NCI-H82 (cell line): ENCODE measurements at regions not wholly inside any gene's neighbourhood (a gene's known extent, or its start where the extent isn't known, plus 50 kb on each side); places are given as distances from the start of the nearest gene placed in this dataset.
"Not testable (repeated sequence)": the region's sequence is repeated elsewhere in the genome, so short reads cannot be mapped to it uniquely, and the experiment has no call there.

Source experiments
- DNase-seq: peaks from one replicate; lab custom pipeline; 2025; lab: John Stamatoyannopoulos, UW

- no peak for DNase-seq
Measured at GRCh38 chr6:112933947-112934346, 586.8 kb downstream of the RFPL4B start.

DNA sequence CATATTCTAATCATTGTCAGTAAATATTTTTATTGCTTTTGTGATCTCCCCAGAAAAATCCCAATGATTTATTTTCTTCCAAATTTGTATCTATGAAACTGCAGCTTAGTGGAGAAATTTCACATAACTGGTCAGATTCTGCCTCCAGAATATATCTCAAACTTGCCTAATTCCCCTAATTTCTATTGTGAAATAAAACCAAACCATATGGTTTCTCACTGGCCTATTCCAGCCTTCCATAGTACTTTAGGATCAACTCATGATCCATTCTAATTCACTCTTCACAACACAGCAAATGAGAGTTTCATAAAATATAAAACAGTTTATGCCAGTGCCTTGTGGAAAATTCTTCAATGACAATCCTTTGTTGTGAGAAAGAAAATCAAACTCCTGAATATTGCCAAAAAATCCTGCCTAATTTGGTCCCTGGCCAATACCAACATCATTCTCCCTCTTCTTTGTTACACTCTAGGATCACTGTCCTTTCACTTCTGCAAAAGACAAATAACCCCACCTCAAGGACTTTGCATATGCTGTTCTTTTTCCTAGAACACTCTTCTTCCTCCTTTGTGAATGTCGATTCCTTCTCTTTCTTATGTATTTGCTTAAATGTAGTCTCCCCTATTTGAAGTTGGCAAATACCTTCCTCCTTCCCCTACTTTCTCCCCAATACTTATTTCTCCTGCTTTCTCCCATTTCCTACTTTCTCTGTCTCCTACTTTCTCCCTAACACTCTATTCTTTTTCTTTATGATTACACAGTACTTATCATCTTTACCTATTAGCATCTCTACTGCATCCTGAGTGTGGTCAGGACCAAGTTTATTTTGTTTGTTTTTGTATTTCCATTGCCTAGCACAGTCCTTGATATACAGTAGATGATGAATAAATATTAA lies 587.5 kb downstream of the RFPL4B start:
- no peak for DNase-seq

DNA sequence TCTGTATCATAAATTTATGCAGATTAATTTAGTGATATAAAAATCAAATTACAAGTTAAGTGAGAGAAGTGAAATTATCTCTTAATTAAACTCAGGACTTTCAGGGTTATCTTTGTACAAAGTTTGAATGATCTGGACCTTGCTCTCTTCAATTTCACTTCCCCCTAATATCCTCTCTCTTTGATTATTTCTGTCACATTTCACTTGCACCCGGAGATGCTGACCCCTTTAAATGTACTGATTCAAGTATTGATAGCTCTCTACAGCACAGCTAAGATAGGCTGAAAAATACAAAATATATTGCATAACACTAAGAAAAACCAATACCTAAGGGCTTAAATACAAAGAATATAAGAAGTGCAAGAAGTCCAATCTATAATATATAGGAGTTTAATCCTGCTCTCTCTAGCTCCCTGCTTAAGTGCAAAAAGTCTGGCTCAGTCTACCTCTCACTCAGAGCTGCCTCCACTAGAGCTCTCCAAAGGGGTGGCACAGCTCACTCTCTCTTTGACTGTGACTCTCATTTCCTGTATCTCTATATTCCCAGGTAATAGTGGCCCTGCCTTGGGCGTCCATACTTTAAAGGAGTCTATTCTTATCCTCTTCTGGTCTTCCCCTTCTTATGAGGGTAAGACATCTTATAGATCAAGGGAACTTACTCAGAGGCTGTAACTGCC lies 588.4 kb downstream of the RFPL4B start:
- DNase-seq = no peak

DNA sequence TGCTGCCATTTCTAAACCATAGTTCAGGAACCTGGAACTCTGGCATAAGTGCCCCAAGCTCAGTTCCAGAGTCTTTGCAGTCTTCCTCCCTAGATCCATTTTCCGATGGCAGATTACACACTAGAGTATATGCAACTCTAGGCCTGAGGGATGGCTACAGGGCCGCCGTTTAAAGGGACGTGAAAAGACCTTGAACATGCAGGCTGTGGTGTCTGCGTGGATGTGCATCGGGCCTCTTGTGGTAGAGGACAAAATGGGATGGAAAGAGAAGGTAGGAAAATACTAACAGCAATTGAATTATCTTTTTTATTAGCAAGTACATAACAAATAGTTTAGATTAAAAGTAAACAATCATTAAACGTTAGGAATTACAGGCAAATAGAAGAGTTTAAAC lies 588.9 kb downstream of the RFPL4B start:
- no peak for DNase-seq

- DNase-seq = no peak
Measured at GRCh38 chr6:112936504-112936903, 589.4 kb downstream of the RFPL4B start.

DNA sequence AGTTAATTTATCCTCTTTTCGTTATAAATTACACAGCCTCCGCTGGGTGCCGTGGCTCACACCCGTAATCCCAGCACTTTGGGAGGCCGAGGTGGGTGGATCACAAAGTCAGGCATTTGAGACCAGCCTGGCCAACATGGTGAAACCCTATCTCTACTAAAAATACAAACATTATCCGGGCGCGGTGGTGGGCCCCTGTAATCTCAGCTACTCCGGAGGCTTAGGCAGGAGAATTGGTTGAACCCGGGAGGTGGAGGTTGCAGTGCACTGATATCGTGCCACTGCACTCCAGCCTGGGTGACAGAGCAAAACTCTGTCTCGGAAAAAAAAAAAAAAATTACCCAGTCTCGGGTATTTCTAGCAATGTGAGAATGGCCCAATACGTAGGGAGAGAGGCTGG lies 590.6 kb downstream of the RFPL4B start:
- DNase-seq = not testable (repeated sequence)

DNA sequence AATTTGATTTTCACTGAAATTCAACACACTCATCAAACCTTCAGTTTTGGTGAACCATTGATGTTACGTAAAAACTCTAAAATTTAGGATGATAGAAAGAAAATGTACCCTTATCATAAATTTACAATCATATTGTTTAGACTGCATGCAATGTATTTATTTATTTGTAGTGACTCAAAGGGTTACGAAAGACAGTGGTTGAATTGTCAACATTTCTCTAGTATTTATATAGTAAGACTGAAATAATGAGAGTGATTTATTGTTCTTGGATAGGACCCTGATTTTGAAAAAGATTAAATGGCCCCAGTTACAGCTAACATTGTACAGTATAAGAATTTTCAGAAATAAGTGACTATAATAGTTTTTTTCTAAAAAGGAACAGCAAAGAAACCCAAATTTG lies 591.5 kb downstream of the RFPL4B start:
- DNase-seq = no peak

DNA sequence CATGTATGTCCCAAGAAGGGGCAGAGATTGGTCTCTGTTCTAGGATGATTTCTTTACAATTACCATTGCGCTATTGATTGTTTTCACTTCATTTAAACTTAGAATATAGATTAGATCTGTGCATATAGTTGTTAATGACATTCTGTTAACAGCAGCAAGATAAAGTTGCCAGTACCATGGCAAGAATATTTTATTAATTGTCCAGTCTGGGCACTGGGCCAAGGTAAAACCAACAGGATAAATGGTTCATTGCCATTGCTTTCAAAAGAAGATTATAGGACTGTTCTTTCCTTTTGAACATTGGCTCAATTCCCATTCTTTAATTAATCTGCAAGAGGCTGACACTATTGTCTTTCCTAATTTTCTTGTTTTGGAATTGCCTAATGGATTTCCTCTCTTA lies 592.4 kb downstream of the RFPL4B start:
- peak; percentile 21 for DNase-seq

DNA sequence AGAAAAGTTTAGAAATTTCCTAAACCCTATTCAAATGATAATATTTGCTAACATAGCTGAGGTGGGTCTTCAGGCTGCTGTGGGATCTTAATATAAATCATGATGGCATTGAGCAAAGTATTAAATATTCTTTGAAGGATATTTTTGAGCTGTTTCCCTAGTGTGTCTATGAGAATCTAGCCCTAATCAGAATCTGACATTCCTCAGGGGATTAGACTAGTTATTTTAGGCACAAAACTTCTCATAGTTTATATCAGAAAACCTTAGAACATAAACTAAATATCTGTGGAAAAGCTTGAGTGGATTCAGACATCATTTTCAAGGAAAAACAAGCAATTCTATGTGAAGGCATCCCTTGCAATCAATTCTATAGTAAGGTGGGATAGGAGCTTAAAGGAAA lies 594.5 kb downstream of the RFPL4B start:
- DNase-seq = no peak

- no peak for DNase-seq
Measured at GRCh38 chr6:112946051-112946450, 598.9 kb downstream of the RFPL4B start.

DNA sequence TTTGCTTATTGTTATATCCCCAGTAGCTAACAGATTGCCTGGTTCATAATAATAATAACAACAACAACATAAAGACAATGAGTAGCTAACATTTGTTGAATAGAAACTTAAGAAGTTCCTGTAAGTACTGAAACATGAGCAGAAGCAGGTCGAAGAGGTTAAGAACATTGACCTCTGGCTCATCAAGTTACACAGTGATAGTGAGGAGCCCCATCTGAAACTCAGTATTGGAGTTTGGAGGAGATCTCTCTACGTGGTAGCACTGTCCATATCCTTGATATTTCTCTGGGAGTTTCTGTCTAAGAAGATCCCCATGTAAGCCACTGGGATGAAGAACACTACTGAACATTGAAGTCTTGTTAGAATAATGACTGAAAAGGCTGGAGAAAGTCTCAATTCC lies 600.4 kb downstream of the RFPL4B start:
- no peak for DNase-seq

DNA sequence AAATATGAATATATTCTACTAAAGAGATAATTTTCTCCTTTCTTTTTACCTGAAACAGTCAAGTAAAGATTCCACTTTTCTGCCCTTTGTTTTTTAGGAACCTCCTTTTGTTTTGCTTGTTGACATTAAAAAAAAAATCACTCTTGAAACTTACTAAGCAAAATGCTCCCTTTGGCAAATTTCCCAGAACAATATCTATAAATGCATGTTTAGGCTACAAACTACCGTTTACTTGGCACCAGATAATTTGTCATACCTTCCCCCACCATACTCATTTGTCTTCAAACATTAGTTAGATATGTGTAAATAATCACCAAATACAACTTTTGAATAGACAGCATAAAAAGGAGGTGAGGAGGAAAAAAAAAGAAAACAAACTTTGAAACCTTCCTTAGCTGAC lies 604.7 kb downstream of the RFPL4B start:
- no peak for DNase-seq

GRCh38 chr6:112955743-112956142 lies 608.6 kb downstream of the RFPL4B start:
- DNase-seq = not testable (repeated sequence)

- DNase-seq = no peak
Measured at GRCh38 chr6:112956696-112957535, 609.8 kb downstream of the RFPL4B start.

DNA sequence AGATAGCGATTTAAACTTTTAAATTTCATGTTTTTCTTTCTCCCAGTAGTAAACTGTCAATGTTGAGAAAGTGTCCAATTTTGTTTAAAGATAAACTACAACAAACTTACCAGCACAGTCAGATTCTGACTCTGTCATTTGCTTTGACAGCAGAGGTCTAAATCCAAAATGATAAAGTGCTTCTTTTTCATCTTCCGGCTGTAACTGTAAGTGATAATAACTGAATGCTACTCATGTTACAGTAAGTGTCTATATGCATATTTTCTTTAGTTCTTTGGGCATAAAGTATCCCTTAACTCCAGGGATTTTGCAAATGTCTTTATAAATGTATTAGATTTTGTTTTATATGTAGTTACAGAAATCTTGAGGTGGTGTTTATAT lies 610.4 kb downstream of the RFPL4B start:
- no peak for DNase-seq

DNA sequence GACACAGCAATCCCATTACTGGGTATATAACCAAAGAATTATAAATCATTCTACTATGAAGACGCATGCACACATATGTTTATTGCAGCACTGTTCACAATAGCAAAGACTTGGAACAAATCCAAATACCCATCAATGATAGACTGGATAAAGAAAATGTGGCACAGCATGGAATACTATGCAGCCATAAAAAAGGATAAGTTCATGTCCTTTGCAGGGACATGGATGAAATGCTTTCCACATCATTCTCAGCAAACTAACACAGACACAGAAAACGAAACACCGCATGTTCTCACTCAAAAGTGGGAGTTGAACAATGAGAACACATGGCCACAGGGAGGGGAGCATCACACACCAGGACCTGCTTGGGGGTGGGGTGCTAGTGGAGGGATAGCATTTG lies 613.0 kb downstream of the RFPL4B start:
- DNase-seq = not testable (repeated sequence)

GRCh38 chr6:112967974-112968373 lies 620.8 kb downstream of the RFPL4B start:
- no peak for DNase-seq

DNA sequence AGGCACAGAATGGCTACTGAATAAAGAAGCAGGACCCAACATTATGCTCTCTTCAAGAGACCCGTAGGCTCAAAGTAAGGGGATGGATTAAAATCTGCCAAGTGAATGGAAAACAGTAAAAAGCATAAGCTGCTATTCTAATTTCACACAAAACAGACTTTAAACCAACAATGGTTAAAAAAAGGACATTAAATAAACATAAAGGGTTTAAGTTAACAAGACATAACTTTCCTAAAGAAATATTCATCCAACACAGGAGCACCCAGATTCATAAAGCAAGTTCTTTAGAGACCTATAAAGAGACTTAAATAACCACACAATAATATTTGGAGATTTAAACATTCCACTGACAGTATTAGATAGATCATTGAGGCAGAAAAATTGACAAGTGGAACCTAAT lies 624.5 kb downstream of the RFPL4B start:
- DNase-seq = no peak

- not testable (repeated sequence) for DNase-seq
Measured at GRCh38 chr6:112974931-112975330, 627.8 kb downstream of the RFPL4B start.

GRCh38 chr6:112976579-112976978 lies 629.4 kb downstream of the RFPL4B start:
- DNase-seq = not testable (repeated sequence)

DNA sequence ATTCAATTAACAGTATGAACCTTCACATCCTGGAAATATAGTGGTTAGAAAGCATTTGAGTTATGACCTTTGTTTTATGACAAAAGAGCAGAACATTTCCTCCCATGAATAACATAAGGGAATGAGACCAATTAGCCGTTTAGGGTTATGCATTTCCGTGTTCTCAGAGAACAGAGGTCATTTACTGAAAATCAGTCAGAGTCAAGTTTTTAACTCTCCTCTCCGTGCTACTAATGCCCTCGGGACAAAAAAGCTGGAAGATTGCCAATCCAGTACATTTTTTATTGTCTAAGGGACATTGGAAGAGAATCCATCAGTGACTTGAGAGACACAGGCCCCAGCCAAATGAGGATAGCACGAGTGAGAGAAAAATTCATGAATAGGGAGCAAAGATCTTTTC lies 632.7 kb downstream of the RFPL4B start:
- no peak for DNase-seq

DNA sequence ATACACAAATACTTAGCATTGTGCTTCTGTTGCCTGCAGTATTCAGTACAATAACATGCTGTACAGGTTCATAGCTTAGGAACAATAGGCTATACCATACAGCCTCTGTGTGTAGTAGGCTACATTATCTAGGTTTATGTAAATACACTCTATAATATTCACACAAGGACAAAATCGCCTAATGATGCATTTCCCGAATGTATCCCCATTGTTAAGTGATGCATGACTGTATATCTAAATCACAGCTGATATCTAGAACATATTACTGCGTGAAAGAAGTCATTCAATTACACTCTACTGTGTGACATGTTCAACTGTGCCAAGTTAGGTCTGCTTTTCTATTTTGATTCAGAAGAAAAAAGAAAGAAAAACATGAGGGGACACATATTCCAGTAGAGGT lies 633.5 kb downstream of the RFPL4B start:
- no peak for DNase-seq
